Umbilical cord (tissue), 1 donor: ENCODE measurements at regions not wholly inside any gene's neighbourhood (a gene's known extent, or its start where the extent isn't known, plus 50 kb on each side); places are given as distances from the start of the nearest gene placed in this dataset.

Experiments used
- DNase-seq: peaks from one replicate; pipeline ENCODE4 v3.0.0-alpha.2; 2015; ENCODE audit warnings: low spot score

- peak; percentile 3 for DNase-seq
Measured at GRCh38 chr15:88744548-88745020, 58.7 kb upstream of the ACAN start.

GRCh38 chr15:88745065-88745464, 58.2 kb upstream of the ACAN start:
- no peak for DNase-seq

GRCh38 chr15:88745696-88746095, 57.5 kb upstream of the ACAN start:
- peak; percentile 39 for DNase-seq

GRCh38 chr15:88746451-88746850, 56.8 kb upstream of the ACAN start:
- no peak for DNase-seq

- DNase-seq = no peak
Measured at GRCh38 chr15:88747111-88747510, 56.1 kb upstream of the ACAN start.

GRCh38 chr15:88747631-88748030, 55.6 kb upstream of the ACAN start:
- DNase-seq = no peak

- DNase-seq = peak; percentile 14
Measured at GRCh38 chr15:88748081-88748480, 55.2 kb upstream of the ACAN start.

GRCh38 chr15:88748651-88749050, 54.6 kb upstream of the ACAN start:
- no peak for DNase-seq

- DNase-seq = no peak
Measured at GRCh38 chr15:88749699-88750098, 53.5 kb upstream of the ACAN start.

- DNase-seq = no peak
Measured at GRCh38 chr15:88752501-88752900, 50.7 kb upstream of the ACAN start.

GRCh38 chr15:88752951-88753350, 50.3 kb upstream of the ACAN start:
- DNase-seq = no peak
